ENCODE measurements at regions not wholly inside any gene's neighbourhood (a gene's known extent, or its start where the extent isn't known, plus 50 kb on each side); places are given as distances from the start of the nearest gene placed in this dataset.

DNA sequence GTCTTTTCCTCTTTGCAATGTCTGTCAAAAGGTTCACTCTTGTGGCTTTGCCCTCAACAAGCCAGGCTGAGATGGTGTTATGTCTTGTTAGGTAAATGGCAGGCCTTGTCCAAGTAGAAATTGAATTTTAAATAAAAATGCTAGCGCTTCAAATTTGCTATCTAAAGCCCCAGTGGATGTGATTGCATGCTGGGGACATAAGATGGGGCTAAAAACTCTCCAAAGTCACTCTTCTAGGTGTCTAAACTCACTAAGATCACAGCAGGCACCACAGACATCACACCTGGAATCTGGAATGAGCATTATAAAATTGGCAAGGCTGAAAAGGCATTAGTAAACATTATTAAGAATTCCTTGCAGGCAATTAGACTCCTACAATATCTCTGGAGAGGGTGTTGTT lies 262.7 kb upstream of the CLINT1 start:
- TF ChIP-seq CTCF (IDR thresholded peaks at IDR 0.05) (no peak), POLR2A (IDR thresholded peaks at IDR 0.05) (no peak), POLR2AphosphoS5 (IDR thresholded peaks at IDR 0.05) (no peak)
